ENCODE measurements at regions not wholly inside any gene's neighbourhood (a gene's known extent, or its start where the extent isn't known, plus 50 kb on each side); places are given as distances from the start of the nearest gene placed in this dataset.

DNA sequence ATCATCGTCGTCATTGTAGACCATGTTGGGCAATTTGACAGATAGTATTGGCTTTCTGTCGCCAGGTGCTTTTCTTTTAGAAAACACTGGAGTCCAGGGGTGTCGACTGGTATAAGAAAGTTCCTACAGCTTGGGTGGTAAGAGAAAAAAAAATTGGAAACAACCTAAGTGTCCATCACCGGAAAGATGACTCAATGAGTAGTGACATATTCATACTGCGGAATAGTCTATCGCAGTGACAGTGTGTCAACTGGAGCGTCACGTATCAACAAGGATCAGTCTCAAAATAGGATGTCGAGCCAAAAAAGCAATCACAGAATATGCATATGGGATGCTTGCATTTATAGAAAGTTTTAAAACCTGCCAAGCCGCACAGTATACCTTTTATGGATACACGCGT, 157.6 kb downstream of the MN1 start:
- TF ChIP-seq, protein P1, sequence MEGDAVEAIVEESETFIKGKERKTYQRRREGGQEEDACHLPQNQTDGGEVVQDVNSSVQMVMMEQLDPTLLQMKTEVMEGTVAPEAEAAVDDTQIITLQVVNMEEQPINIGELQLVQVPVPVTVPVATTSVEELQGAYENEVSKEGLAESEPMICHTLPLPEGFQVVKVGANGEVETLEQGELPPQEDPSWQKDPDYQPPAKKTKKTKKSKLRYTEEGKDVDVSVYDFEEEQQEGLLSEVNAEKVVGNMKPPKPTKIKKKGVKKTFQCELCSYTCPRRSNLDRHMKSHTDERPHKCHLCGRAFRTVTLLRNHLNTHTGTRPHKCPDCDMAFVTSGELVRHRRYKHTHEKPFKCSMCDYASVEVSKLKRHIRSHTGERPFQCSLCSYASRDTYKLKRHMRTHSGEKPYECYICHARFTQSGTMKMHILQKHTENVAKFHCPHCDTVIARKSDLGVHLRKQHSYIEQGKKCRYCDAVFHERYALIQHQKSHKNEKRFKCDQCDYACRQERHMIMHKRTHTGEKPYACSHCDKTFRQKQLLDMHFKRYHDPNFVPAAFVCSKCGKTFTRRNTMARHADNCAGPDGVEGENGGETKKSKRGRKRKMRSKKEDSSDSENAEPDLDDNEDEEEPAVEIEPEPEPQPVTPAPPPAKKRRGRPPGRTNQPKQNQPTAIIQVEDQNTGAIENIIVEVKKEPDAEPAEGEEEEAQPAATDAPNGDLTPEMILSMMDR (conservative IDR thresholded peaks at IDR 0.05), result no peak
- DNase-seq (ENCODE audit: low read depth, low spot score), result no peak
- Mint-ChIP-seq H3K4me3 (no peak overlapping the region), H3K27ac (ENCODE audit: unreplicated experiment) (no peak overlapping the region), H3K27me3 (ENCODE audit: low read depth) (peaks cover 11% of the 10 kb centered on the region), H3K4me1 (peaks cover 60% of the 10 kb centered on the region), H3K36me3 (ENCODE audit: low read depth) (no peaks in the 10 kb centered on the region), H3K9me3 (peaks cover 2% of the 10 kb centered on the region)

DNA sequence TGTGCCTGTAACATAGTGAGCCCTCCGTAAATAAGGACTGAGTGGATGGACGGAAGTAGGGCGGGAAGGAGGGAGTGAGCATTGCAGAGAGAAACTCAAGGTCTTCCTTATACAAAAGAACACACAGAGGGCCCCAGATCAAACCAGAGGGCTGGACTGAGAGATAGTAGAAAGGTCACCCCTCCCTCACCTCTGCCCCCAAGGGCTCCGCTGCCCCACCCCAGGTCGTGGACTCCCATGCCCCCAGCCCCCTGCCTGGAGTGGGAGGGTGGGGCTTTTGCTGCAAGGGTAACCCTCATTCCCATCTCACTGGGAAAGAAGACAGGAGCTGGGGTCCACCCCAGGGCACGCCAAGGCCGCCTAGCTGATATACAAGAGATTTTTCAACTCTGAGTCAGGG, 157.0 kb downstream of the MN1 start:
- Mint-ChIP-seq H3K36me3 (ENCODE audit: low read depth) (no peaks in the 10 kb centered on the region), H3K4me3 (peak overlapping the region; percentile 74), H3K27ac (ENCODE audit: unreplicated experiment) (no peak overlapping the region), H3K4me1 (peaks cover 53% of the 10 kb centered on the region), H3K27me3 (ENCODE audit: low read depth) (peaks cover 13% of the 10 kb centered on the region), H3K9me3 (peaks cover 7% of the 10 kb centered on the region)
- TF ChIP-seq, protein P1 (conservative IDR thresholded peaks at IDR 0.05), result no peak
- DNase-seq (ENCODE audit: low read depth, low spot score), result no peak

GRCh38 chr22:27647540-27647939, 154.0 kb downstream of the MN1 start:
- peaks cover 7% of the 10 kb centered on the region for H3K9me3 Mint-ChIP-seq
- DNase-seq (ENCODE audit: low read depth, low spot score), result no peak
- H3K4me1 Mint-ChIP-seq, result peaks cover 31% of the 10 kb centered on the region
- TF ChIP-seq, protein P1 (conservative IDR thresholded peaks at IDR 0.05), result no peak
- H3K36me3 Mint-ChIP-seq (ENCODE audit: low read depth), result no peaks in the 10 kb centered on the region
- H3K27ac Mint-ChIP-seq (ENCODE audit: unreplicated experiment), result no peak overlapping the region
- no peak overlapping the region for H3K4me3 Mint-ChIP-seq
- peaks cover 16% of the 10 kb centered on the region for H3K27me3 Mint-ChIP-seq (ENCODE audit: low read depth)

GRCh38 chr22:27648074-27648473, 153.5 kb downstream of the MN1 start:
- DNase-seq (ENCODE audit: low read depth, low spot score), result no peak
- TF ChIP-seq, protein P1 (conservative IDR thresholded peaks at IDR 0.05), result no peak
- Mint-ChIP-seq H3K27ac (ENCODE audit: unreplicated experiment) (no peak overlapping the region), H3K36me3 (ENCODE audit: low read depth) (no peaks in the 10 kb centered on the region), H3K4me1 (peaks cover 26% of the 10 kb centered on the region), H3K9me3 (peaks cover 7% of the 10 kb centered on the region), H3K27me3 (ENCODE audit: low read depth) (peaks cover 16% of the 10 kb centered on the region), H3K4me3 (no peak overlapping the region)

DNA sequence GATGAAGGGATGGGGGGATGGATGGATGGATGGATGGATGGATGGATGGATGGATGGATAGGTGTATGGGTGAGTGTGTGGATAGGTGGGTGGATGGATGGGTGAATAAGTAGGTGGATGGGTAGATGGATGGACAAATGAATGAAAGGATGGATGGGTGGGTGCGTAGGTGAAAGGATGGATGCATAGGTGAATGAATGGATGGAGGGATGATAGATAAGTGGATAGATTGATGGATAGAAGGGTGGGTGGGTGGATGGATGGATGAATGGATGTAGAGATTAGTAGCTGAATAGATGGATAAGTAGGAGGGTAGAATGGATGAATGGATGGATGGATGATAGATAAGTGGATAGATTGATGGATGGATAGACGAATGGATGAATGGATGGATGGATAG, 152.7 kb downstream of the MN1 start:
- peak overlapping the region; percentile 17 for H3K27ac Mint-ChIP-seq (ENCODE audit: unreplicated experiment)
- H3K4me3 Mint-ChIP-seq, result no peak overlapping the region
- TF ChIP-seq, protein P1 (conservative IDR thresholded peaks at IDR 0.05), result no peak
- no peak for DNase-seq (ENCODE audit: low read depth, low spot score)
- peaks cover 16% of the 10 kb centered on the region for H3K27me3 Mint-ChIP-seq (ENCODE audit: low read depth)
- peaks cover 7% of the 10 kb centered on the region for H3K9me3 Mint-ChIP-seq
- no peaks in the 10 kb centered on the region for H3K36me3 Mint-ChIP-seq (ENCODE audit: low read depth)
- peaks cover 18% of the 10 kb centered on the region for H3K4me1 Mint-ChIP-seq

DNA sequence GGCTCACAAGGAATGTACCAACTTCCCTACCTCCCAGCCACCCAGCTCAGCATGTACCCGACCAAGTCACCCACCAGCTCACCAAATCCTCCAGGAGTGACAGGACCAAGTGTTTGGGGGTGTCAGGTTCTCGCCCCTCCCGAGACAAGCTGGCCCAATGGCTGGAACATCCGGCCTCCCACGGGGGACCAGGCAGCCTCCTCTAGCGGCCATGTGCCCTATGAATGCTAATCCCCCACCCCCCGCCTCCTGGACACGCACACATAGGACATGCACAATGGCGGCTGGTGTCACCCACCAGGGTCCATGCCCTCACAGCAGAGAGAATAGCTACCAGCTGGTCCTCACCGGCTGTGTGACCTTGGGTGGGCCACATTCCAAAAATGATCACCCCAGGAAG, 151.0 kb downstream of the MN1 start:
- TF ChIP-seq, protein P1 (conservative IDR thresholded peaks at IDR 0.05), result no peak
- Mint-ChIP-seq H3K27me3 (ENCODE audit: low read depth) (peaks cover 15% of the 10 kb centered on the region), H3K36me3 (ENCODE audit: low read depth) (no peaks in the 10 kb centered on the region), H3K9me3 (peaks cover 7% of the 10 kb centered on the region), H3K27ac (ENCODE audit: unreplicated experiment) (no peak overlapping the region), H3K4me3 (no peak overlapping the region), H3K4me1 (peaks cover under 1% of the 10 kb centered on the region)
- DNase-seq (ENCODE audit: low read depth, low spot score), result no peak
